GM18909 (cell line): ENCODE measurements at regions not wholly inside any gene's neighbourhood (a gene's known extent, or its start where the extent isn't known, plus 50 kb on each side); places are given as distances from the start of the nearest gene placed in this dataset.
"Not testable (repeated sequence)": the region's sequence is repeated elsewhere in the genome, so short reads cannot be mapped to it uniquely, and the experiment has no call there.

Experiments used
- ATAC-seq: cut with Tn5 transposase; IDR thresholded peaks from one replicate; pipeline ENCODE4 v1.9.1; 2021; ENCODE audit warnings: mild to moderate bottlenecking; ENCODE audit not compliant: unreplicated experiment, poor library complexity

GRCh38 chr11:37978647-37979046 is 1380.6 kb upstream of the RAG2 start:
- ATAC-seq, result no peak

- ATAC-seq, result no peak
Observed at GRCh38 chr11:37973941-37974340, 1375.9 kb upstream of the RAG2 start.

GRCh38 chr11:37972691-37973090 is 1374.7 kb upstream of the RAG2 start:
- no peak for ATAC-seq

GRCh38 chr11:37969336-37969735 is 1371.3 kb upstream of the RAG2 start:
- ATAC-seq, result not testable (repeated sequence)

GRCh38 chr11:37968148-37968547 is 1370.1 kb upstream of the RAG2 start:
- ATAC-seq, result no peak

- no peak for ATAC-seq
Observed at GRCh38 chr11:37967635-37968034, 1369.6 kb upstream of the RAG2 start.

- ATAC-seq, result no peak
Observed at GRCh38 chr11:37963440-37963839, 1365.4 kb upstream of the RAG2 start.

- ATAC-seq, result no peak
Observed at GRCh38 chr11:37957717-37958116, 1359.7 kb upstream of the RAG2 start.

- no peak for ATAC-seq
Observed at GRCh38 chr11:37951996-37952395, 1354.0 kb upstream of the RAG2 start.

GRCh38 chr11:37948258-37948657 is 1350.2 kb upstream of the RAG2 start:
- no peak for ATAC-seq

GRCh38 chr11:37947821-37948220 is 1349.8 kb upstream of the RAG2 start:
- no peak for ATAC-seq

GRCh38 chr11:37946155-37946766 is 1348.2 kb upstream of the RAG2 start:
- peak; percentile 79 for ATAC-seq

- no peak for ATAC-seq
Observed at GRCh38 chr11:37942081-37942480, 1344.0 kb upstream of the RAG2 start.

- ATAC-seq, result no peak
Observed at GRCh38 chr11:37929100-37929653, 1331.1 kb upstream of the RAG2 start.

- ATAC-seq, result no peak
Observed at GRCh38 chr11:37926772-37927171, 1328.7 kb upstream of the RAG2 start.

- ATAC-seq, result no peak
Observed at GRCh38 chr11:37916331-37916730, 1318.3 kb upstream of the RAG2 start.

- ATAC-seq, result no peak
Observed at GRCh38 chr11:37914859-37915258, 1316.8 kb upstream of the RAG2 start.

GRCh38 chr11:37908219-37908548 is 1310.1 kb upstream of the RAG2 start:
- ATAC-seq, result no peak

GRCh38 chr11:37907436-37908218 is 1309.6 kb upstream of the RAG2 start:
- no peak for ATAC-seq

- ATAC-seq, result no peak
Observed at GRCh38 chr11:37905707-37906417, 1307.8 kb upstream of the RAG2 start.

- no peak for ATAC-seq
Observed at GRCh38 chr11:37896016-37896415, 1298.0 kb upstream of the RAG2 start.
